ENCODE measurements at regions not wholly inside any gene's neighbourhood (a gene's known extent, or its start where the extent isn't known, plus 50 kb on each side); places are given as distances from the start of the nearest gene placed in this dataset.
"Not testable (repeated sequence)": the region's sequence is repeated elsewhere in the genome, so short reads cannot be mapped to it uniquely, and the experiment has no call there.

DNA sequence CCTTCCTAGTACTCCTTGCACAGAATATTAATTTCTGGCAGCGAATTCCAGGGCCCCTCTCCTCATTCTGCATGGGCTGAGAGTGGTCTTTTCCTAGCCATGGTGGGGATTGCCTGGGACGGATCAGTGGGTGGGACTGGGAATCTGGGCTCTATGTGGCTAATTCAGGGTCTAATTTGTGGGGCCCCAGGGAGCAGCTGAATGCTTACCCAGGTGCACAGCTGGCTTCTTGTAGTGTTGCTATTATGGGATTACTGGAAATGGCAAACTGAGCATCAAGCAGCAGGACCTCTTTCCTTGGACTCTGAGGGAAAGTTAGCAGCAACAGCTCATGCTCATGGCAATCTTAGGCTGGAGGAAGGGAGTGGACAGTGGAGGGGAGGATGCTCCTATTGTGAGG lies 187.1 kb upstream of the CACNA1E start:
- Histone ChIP-seq H3K9me3 (ENCODE audit: control insufficient read depth, insufficient read depth, low read length) (no peaks in the 10 kb centered on the region), H3K4me1 (ENCODE audit: insufficient read depth, low read length) (no peaks in the 10 kb centered on the region), H3K9ac (ENCODE audit: low read depth, low read length) (no peak overlapping the region), H3K36me3 (ENCODE audit: insufficient read depth, low read length) (no peaks in the 10 kb centered on the region)

DNA sequence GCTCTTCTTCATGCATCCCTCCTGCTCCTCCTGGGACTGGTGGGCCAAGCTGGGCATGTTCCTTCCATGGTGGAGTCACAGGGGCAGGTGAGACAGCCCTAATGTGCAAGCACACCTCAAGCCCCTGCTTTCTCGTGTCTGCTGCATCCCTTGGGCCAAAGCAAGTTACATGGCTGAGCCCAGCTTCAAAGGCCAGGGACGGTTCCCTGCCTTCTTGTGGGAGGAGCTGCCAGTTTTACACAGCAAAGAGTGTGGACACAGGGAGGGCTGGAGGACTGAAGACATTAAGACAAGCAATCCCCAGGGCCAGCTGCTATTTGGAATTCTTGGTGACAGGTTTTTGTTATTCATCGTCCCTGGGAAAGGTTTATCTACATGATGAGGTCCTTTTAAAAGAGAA lies 175.2 kb upstream of the CACNA1E start:
- Histone ChIP-seq H3K9ac (ENCODE audit: low read depth, low read length) (no peak overlapping the region), H3K36me3 (ENCODE audit: insufficient read depth, low read length) (no peaks in the 10 kb centered on the region), H3K4me1 (ENCODE audit: insufficient read depth, low read length) (no peaks in the 10 kb centered on the region), H3K9me3 (ENCODE audit: control insufficient read depth, insufficient read depth, low read length) (no peaks in the 10 kb centered on the region)

DNA sequence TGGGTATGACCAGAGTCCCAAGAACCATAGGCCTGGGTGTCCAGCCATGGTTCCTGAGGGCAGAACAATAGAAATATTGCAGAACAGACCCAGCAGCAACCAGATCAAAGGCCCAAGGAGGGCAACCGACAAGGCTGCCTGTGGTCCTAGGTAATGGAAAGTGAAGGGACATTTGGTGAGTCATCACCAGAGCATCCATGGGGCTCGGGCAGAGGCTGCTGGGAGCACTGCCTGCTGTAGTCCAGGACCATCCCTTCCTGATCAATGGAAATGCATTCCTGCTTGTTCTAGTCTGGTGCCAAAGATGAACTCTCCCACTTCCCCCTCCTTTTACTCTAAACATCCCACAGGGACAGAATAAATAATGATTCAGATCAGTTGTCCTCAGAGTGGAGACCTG lies 172.8 kb upstream of the CACNA1E start:
- H3K4me1 ChIP-seq (ENCODE audit: insufficient read depth, low read length): no peaks in the 10 kb centered on the region
- H3K9ac ChIP-seq (ENCODE audit: low read depth, low read length): no peak overlapping the region
- no peaks in the 10 kb centered on the region for H3K9me3 ChIP-seq (ENCODE audit: control insufficient read depth, insufficient read depth, low read length)
- H3K36me3 ChIP-seq (ENCODE audit: insufficient read depth, low read length): no peaks in the 10 kb centered on the region

DNA sequence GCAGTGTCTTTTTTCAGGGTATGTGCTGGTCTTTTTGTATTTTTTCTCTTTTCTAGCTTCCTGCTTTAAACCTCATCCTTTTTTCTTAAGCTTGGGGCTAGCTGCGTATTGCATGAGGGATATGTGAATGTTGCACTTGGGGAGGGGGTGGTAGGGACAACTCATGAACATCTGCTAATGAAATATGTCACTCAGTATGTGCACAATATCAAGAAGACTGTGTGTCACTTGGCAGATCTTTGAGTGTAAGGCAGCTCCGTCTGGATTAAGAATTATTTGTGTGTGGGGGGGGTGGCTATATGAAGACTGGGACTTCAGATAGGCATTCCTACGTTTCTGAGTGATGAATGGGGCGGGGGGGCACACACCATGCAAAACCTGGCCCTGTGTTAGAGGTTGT lies 170.4 kb upstream of the CACNA1E start:
- Histone ChIP-seq H3K9me3 (ENCODE audit: control insufficient read depth, insufficient read depth, low read length) (no peaks in the 10 kb centered on the region), H3K4me1 (ENCODE audit: insufficient read depth, low read length) (no peaks in the 10 kb centered on the region; the same call in 1 of the 2 replicates), H3K36me3 (ENCODE audit: insufficient read depth, low read length) (no peaks in the 10 kb centered on the region), H3K9ac (ENCODE audit: low read depth, low read length) (no peak overlapping the region)

DNA sequence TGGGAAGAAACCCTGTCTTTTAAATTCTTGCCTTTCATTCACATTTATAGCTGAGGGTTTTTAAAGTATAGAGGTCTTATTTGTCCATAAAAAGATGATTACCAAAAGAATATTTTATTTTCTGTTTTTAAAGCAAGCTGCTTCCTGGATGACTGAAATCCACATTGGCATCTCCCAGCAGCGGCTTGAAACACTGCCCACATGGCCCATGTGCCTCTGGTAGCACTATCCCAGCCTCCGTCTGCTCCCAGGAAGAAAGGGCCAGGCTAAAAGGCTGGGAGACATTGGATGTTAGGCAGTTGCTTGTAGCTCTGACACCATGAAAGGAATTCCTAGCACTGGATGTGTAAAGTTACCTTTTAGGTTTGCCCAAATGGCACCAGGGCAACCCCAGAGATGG lies 169.9 kb upstream of the CACNA1E start:
- no peaks in the 10 kb centered on the region; the same call in 1 of the 2 replicates for H3K4me1 ChIP-seq (ENCODE audit: insufficient read depth, low read length)
- no peaks in the 10 kb centered on the region for H3K9me3 ChIP-seq (ENCODE audit: control insufficient read depth, insufficient read depth, low read length)
- H3K36me3 ChIP-seq (ENCODE audit: insufficient read depth, low read length): no peaks in the 10 kb centered on the region
- no peak overlapping the region for H3K9ac ChIP-seq (ENCODE audit: low read depth, low read length)

DNA sequence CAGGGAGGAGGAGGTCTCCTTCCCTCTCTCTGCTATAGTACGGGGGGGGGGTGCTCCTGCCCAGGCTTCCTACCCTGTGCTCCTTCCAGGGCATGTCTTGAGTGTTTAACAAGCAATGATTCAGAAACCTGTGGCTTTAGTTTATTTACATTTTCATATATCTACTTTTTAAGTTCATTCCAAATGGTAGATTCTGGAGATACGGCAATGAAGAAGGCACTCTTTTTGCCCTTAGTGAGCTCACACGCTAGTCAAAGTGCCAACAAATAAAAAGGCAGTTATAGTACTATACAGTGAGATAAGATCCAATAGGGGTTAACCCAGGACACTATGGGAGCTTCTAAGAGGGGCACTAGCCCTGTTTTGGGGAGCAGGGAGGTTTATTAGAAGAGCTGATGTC lies 169.3 kb upstream of the CACNA1E start:
- H3K9me3 ChIP-seq (ENCODE audit: control insufficient read depth, insufficient read depth, low read length): no peaks in the 10 kb centered on the region
- H3K9ac ChIP-seq (ENCODE audit: low read depth, low read length): no peak overlapping the region
- no peaks in the 10 kb centered on the region for H3K36me3 ChIP-seq (ENCODE audit: insufficient read depth, low read length)
- H3K4me1 ChIP-seq (ENCODE audit: insufficient read depth, low read length): no peaks in the 10 kb centered on the region; the same call in 1 of the 2 replicates

DNA sequence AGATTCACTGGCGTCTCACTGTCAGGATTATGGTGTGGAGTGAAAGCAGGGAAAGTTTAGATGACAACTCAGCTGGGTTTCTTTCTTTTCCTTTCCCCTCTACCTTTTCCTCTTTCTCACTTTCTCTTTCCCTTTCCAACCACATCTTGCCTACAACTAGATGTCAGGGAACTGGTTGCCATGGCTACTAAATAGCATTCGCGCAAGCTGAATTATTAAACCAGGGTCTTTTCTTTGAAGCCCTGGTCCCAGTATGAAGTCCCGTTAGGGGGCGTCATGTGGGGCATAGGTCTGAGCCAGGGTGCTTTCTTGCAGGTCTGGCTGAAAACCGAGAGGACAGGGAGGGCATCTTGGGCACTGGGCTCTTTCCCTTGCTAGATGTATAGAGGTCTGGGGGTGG lies 168.4 kb upstream of the CACNA1E start:
- Histone ChIP-seq H3K9me3 (ENCODE audit: control insufficient read depth, insufficient read depth, low read length) (no peaks in the 10 kb centered on the region), H3K9ac (ENCODE audit: low read depth, low read length) (no peak overlapping the region), H3K36me3 (ENCODE audit: insufficient read depth, low read length) (no peaks in the 10 kb centered on the region), H3K4me1 (ENCODE audit: insufficient read depth, low read length) (no peaks in the 10 kb centered on the region; the same call in 1 of the 2 replicates)

DNA sequence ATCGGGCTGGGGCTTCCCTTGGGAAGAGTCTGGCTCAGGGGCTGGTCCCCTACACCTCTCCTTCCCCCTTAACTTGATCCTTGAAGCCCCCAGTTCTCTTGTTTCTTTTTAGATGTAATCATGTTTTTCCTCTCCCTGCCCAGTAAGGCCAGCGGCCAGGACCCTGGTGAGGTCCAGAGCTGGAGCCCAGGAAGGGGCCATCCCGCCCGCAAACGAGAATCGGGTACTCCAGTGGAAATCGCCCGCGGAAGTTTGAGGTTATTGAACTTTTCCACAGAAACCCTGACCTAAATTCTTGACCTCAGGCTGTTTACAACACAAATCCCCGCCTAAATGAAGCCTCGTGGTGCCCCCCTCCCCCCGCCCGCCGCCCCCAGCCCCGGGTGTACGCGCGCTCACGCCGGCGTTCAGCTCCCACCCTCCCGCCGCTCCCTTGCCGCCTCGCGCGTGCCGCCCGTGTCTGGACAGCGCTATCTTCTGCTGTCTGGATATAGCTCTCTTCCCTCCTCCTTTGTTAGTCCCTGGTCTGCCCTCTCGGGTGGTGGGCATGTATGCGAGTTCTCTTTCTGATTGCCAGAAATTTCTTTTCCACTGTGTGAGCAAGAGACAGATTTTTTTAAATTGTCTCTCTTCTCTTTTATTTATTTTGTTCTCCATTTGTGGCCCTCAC lies 165.9 kb upstream of the CACNA1E start:
- Histone ChIP-seq H3K9me3 (ENCODE audit: control insufficient read depth, insufficient read depth, low read length) (no peaks in the 10 kb centered on the region), H3K36me3 (ENCODE audit: insufficient read depth, low read length) (no peaks in the 10 kb centered on the region), H3K9ac (ENCODE audit: low read depth, low read length) (peak overlapping the region; percentile 46; the same call in 1 of the 2 replicates), H3K4me1 (ENCODE audit: insufficient read depth, low read length) (no peaks in the 10 kb centered on the region; the same call in 1 of the 2 replicates)

DNA sequence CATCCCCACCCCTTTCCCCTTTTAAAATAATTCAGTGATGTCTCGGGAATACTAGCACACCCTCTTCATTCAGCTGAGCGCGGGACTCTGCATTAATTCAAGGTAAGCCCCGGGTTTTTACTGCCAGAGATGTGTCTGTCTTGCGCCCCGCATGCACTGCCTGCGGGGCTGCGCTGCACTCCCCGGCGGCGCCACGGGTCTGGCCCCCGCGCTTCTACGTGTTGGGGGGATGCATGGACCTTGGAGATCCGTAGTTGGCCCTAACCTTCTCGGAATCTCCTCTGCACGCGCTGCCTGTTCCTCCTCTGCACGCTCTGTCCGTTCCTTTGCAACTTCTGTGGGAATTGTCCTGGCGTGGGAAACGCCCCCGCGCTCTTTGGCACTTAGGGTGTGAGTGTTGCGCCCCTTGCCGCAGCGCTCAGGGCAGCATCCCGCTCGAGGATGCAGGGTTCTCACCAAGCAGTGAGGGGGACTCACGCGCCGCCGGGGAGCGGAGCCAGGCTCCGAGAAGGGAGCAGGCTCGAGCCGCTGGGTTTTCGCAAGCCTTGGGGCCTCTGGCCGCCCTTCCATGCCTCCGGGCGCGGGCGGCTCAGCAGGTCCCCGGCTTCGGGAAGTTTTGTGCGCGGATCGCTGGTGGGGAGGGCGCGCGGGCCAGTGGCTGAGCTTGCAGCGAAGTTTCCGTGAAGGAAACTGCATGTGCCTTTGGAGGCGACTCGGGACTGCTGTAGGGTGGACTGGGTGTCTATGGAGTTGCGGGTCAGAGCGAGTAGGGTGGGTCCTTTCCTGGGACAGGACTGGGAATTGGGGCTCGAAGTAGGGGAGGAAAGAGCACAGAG lies 165.1 kb upstream of the CACNA1E start:
- Histone ChIP-seq H3K4me1 (ENCODE audit: insufficient read depth, low read length) (no peaks in the 10 kb centered on the region; the same call in 1 of the 2 replicates), H3K9me3 (ENCODE audit: control insufficient read depth, insufficient read depth, low read length) (no peaks in the 10 kb centered on the region), H3K9ac (ENCODE audit: low read depth, low read length) (peak overlapping the region; percentile 46; the same call in 1 of the 2 replicates), H3K36me3 (ENCODE audit: insufficient read depth, low read length) (no peaks in the 10 kb centered on the region)

DNA sequence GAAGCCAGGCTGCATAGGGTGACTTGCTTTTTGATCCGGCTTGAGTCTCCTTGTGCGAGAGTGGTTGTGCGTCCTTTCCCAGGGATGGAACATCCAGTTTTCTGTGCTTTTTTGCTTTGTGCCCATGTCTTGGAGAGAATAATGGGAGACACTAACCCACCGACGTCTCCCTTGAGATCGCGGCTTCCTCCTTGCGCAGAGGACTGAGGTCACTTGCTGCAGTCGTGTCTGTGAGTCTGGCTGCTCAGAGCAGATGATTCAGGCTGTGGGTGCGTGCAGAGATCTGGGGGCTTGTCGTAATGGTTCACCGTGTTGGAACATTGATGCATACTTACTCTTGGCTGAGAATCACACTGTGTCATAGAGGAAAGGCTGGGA lies 164.5 kb upstream of the CACNA1E start:
- Histone ChIP-seq H3K9ac (ENCODE audit: low read depth, low read length) (peak overlapping the region; percentile 46; the same call in 1 of the 2 replicates), H3K4me1 (ENCODE audit: insufficient read depth, low read length) (no peaks in the 10 kb centered on the region; the same call in 1 of the 2 replicates), H3K36me3 (ENCODE audit: insufficient read depth, low read length) (no peaks in the 10 kb centered on the region), H3K9me3 (ENCODE audit: control insufficient read depth, insufficient read depth, low read length) (no peaks in the 10 kb centered on the region)

DNA sequence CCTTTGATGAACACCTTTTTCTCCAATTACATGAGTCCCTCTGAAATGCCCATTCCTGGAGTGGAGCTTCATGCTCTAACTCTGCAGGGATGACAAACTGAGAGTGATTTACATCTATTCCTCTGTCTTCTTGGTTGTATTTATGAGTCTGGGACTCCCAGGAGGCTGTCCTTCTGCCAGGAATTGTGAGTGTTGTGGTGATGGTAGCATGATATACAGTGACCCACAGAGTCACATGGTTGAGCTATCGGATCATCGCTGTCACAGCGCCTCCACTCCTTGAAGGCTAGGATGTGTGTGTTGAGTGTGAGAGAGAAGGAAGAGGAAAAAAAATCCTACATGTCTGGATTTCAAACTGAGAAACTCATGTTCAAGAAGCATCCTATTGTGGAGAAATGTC lies 163.4 kb upstream of the CACNA1E start:
- no peaks in the 10 kb centered on the region for H3K36me3 ChIP-seq (ENCODE audit: insufficient read depth, low read length)
- H3K9ac ChIP-seq (ENCODE audit: low read depth, low read length): no peak overlapping the region
- no peaks in the 10 kb centered on the region for H3K9me3 ChIP-seq (ENCODE audit: control insufficient read depth, insufficient read depth, low read length)
- no peaks in the 10 kb centered on the region; the same call in 1 of the 2 replicates for H3K4me1 ChIP-seq (ENCODE audit: insufficient read depth, low read length)

DNA sequence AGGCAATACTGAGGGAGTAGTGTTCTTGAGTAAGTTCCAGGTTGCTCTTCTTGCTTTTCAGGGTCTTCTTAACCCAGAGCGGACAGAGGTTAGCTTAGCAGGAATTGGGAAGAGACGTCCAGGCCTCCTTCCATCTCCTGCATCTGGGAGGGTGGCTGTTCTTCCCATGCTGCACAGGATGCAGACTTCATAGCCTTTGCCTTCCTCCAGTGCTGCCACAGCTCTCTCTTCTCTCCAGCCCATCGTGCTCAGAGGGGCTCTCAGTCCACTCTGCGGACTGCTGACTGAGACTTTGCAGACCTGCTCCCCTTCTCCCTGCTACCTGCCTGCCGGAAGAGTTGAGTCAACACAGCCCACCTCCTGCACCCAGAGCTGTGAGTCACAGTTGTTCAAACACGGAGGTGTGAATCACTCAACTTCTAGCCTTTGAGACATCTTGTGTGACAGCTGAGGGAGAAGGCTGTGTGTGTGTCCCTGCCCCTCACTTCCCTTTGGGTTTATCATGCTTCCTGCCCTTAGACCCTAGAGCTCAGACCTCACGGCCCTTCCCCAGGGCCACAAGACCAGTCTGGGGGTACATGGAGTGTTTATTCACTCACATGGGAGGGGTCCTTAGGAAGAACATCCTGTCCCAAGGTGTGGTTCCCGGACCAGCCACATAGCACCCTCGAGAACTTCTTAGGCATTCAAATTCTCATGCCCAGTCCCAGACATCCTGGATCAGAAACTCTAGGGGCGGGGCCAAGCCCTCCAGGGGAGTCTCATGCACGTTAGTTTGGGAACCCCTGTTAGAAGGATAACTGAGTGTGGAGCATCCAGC lies 158.3 kb upstream of the CACNA1E start:
- no peaks in the 10 kb centered on the region for H3K36me3 ChIP-seq (ENCODE audit: insufficient read depth, low read length)
- H3K9ac ChIP-seq (ENCODE audit: low read depth, low read length): no peak overlapping the region
- no peaks in the 10 kb centered on the region for H3K9me3 ChIP-seq (ENCODE audit: control insufficient read depth, insufficient read depth, low read length)
- H3K4me1 ChIP-seq (ENCODE audit: insufficient read depth, low read length): no peaks in the 10 kb centered on the region

DNA sequence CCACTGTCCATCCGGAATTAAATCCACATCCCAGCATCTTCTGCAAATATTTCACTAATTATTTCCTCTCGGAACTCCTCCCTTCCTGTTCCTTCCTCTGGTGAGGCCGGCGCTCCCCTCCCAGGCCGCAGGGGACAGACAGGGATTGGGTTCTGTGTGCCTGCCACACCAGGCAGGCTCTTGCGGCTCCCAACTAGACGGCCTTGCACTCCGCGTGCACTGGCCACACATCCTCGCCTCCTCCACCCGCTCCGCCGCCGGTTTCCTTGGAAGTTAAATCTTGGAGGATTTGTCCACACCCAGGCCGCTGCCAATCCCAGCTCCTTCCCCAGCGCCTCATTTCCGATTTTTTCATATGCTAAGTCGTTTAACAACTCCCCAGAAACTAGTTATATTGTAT lies 157.6 kb upstream of the CACNA1E start:
- not testable (repeated sequence) for H3K9me3 ChIP-seq (ENCODE audit: control insufficient read depth, insufficient read depth, low read length); H3K9ac ChIP-seq (ENCODE audit: low read depth, low read length); H3K36me3 ChIP-seq (ENCODE audit: insufficient read depth, low read length); H3K4me1 ChIP-seq (ENCODE audit: insufficient read depth, low read length)

DNA sequence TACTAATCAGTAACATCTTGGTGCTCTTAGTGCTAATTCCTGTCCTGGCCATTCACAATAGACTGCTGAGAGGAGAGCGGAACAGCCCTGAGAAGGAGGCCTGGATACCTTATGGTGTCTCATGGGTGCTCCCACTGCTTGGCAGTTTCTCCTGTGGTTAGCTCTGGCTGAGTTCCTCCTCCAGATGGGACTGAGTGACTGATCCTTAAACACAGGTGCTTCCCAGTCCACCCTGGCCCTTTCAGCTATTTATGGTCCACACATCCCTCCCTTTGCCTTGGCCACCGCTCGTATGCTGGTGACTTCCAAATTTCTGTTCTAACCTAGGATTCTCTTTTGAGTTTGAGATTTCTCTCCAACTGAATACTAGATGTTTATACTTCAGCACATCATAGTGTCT lies 157.0 kb upstream of the CACNA1E start:
- H3K36me3 ChIP-seq (ENCODE audit: insufficient read depth, low read length): no peaks in the 10 kb centered on the region
- no peak overlapping the region for H3K9ac ChIP-seq (ENCODE audit: low read depth, low read length)
- no peaks in the 10 kb centered on the region for H3K9me3 ChIP-seq (ENCODE audit: control insufficient read depth, insufficient read depth, low read length)
- no peaks in the 10 kb centered on the region for H3K4me1 ChIP-seq (ENCODE audit: insufficient read depth, low read length)

Measured in ES-I3 (cell line).